Liver (tissue), 8 donors: ENCODE measurements at regions not wholly inside any gene's neighbourhood (a gene's known extent, or its start where the extent isn't known, plus 50 kb on each side); places are given as distances from the start of the nearest gene placed in this dataset.

Experiments used
- DNase-seq: peaks from one replicate; pipeline ENCODE4 v3.0.0-alpha.2; 2017; ENCODE audit warnings: low spot score
- H3K27ac ChIP-seq, 2 donors: one replicate each; pipeline ENCODE4 v1.7.0; 2013; ENCODE audit warnings: inconsistent platforms in 2 of 2, low read length in 2 of 2, control low read depth in 1 of 2, low read depth in 1 of 2, mild to moderate bottlenecking in 1 of 2
- H3K27me3 ChIP-seq, 4 donors: one replicate each; pipeline versions ENCODE4 v1.6.1 to v1.7.0; 2013; ENCODE audit warnings: low read length in 3 of 4, inconsistent platforms in 1 of 4, mild to moderate bottlenecking in 1 of 4, moderate library complexity in 1 of 4; ENCODE audit not compliant: control insufficient read depth in 4 of 4, insufficient read depth in 4 of 4
- H3K36me3 ChIP-seq, 4 donors: one replicate each; pipeline versions ENCODE4 v1.6.1 to v1.7.0; 2013; ENCODE audit warnings: low read length in 3 of 4, mild to moderate bottlenecking in 3 of 4, low read depth in 1 of 4, moderate library complexity in 1 of 4; ENCODE audit not compliant: control insufficient read depth in 4 of 4, insufficient read depth in 3 of 4
- H3K4me1 ChIP-seq, 4 donors: one replicate each; pipeline versions ENCODE4 v1.6.1 to v1.7.0; 2013; ENCODE audit warnings: low read length in 3 of 4, mild to moderate bottlenecking in 3 of 4, moderate library complexity in 1 of 4; ENCODE audit not compliant: control insufficient read depth in 4 of 4, insufficient read depth in 4 of 4
- H3K4me3 ChIP-seq, 3 donors: one replicate each; pipeline versions ENCODE4 v1.6.1 to v1.7.0; 2013; ENCODE audit warnings: low read length in 3 of 3, control low read depth in 1 of 3, low read depth in 1 of 3, mild to moderate bottlenecking in 1 of 3
- H3K9ac ChIP-seq, 2 donors: one replicate each; pipeline ENCODE4 v1.7.0; 2013; ENCODE audit warnings: low read length in 2 of 2, mild to moderate bottlenecking in 2 of 2, moderate library complexity in 2 of 2, control low read depth in 1 of 2, low read depth in 1 of 2
- H3K9me3 ChIP-seq, 4 donors: one replicate each; pipeline versions ENCODE4 v1.6.1 to v1.7.0; 2013; ENCODE audit warnings: low read length in 3 of 4; ENCODE audit not compliant: control insufficient read depth in 4 of 4
- EGR1 ChIP-seq, 2 donors: IDR thresholded peaks; 2 replicates each; pipeline ENCODE4 v1.6.1; 2016 to 2018; ENCODE audit warnings: antibody characterized with exemption in 2 of 2, low read depth in 2 of 2
- FOXA1 ChIP-seq: IDR thresholded peaks from 2 replicates; pipeline ENCODE4 v1.6.1; 2016; ENCODE audit warnings: antibody characterized with exemption
- FOXA2 ChIP-seq: IDR thresholded peaks from 2 replicates; pipeline ENCODE4 v1.6.1; 2016; ENCODE audit warnings: antibody characterized with exemption
- GABPA ChIP-seq, 2 donors: IDR thresholded peaks in 1 of 2; conservative IDR thresholded peaks in 1 of 2; 2 replicates each; pipeline ENCODE4 v1.6.1; 2016; ENCODE audit warnings: antibody characterized with exemption in 2 of 2, mild to moderate bottlenecking in 1 of 2, moderate library complexity in 1 of 2
- HNF4A ChIP-seq, 2 donors: conservative IDR thresholded peaks; 2 replicates each; pipeline ENCODE4 v1.6.1; 2016; ENCODE audit warnings: antibody characterized with exemption in 2 of 2, mild to moderate bottlenecking in 2 of 2
- HNF4G ChIP-seq: IDR thresholded peaks from 2 replicates; pipeline ENCODE4 v1.6.1; 2016; ENCODE audit warnings: antibody characterized with exemption
- JUND ChIP-seq, 2 donors: IDR thresholded peaks; 2 replicates each; pipeline ENCODE4 v1.6.1; 2016; ENCODE audit warnings: antibody characterized with exemption in 2 of 2
- NR2F2 ChIP-seq: IDR thresholded peaks from 2 replicates; pipeline ENCODE4 v1.6.1; 2016; ENCODE audit warnings: antibody characterized with exemption
- RAD21 ChIP-seq, 2 donors: IDR thresholded peaks; 2 replicates each; pipeline ENCODE4 v1.6.1; 2016; ENCODE audit warnings: antibody characterized with exemption in 2 of 2, mild to moderate bottlenecking in 2 of 2
- REST ChIP-seq: IDR thresholded peaks from 2 replicates; pipeline ENCODE4 v1.6.1; 2016; ENCODE audit warnings: antibody characterized with exemption, mild to moderate bottlenecking
- RXRA ChIP-seq, 2 donors: IDR thresholded peaks; 2 replicates each; pipeline ENCODE4 v1.6.1; 2017 to 2018; ENCODE audit warnings: antibody characterized with exemption in 2 of 2, mild to moderate bottlenecking in 1 of 2
- SP1 ChIP-seq: IDR thresholded peaks from 2 replicates; pipeline ENCODE4 v1.6.1; 2018; ENCODE audit warnings: antibody characterized with exemption, mild to moderate bottlenecking
- TAF1 ChIP-seq: conservative IDR thresholded peaks from 2 replicates; pipeline ENCODE4 v1.6.1; 2016; ENCODE audit warnings: antibody characterized with exemption, mild to moderate bottlenecking
- YY1 ChIP-seq: IDR thresholded peaks from 2 replicates; pipeline ENCODE4 v1.6.1; 2016; ENCODE audit warnings: antibody characterized with exemption, mild to moderate bottlenecking
- ZBTB33 ChIP-seq: IDR thresholded peaks from 2 replicates; pipeline ENCODE4 v1.6.1; 2016; ENCODE audit warnings: antibody characterized with exemption
- WGBS: extraction: QIAGEN DNeasy Blood & Tissue Kit; methylation state at CpG from one replicate; pipeline ENCODE4 v1.1.7; 2013; 5-methylcytosine and 5-hydroxymethylcytosine counted together
- TF ChIP-seq, protein P1 (sequence below): fragments of 150-350 bp; IDR thresholded peaks from 2 replicates; pipeline ENCODE4 v1.5.1; 2017; ENCODE audit warnings: improper control_type of control experiment, low read depth, low read length; ENCODE audit not compliant: missing input control
- TF ChIP-seq, protein P2 (sequence below): IDR thresholded peaks from 2 replicates; pipeline ENCODE4 v1.6.1; 2016; ENCODE audit warnings: antibody characterized with exemption
- TF ChIP-seq, protein P3 (sequence below): IDR thresholded peaks from 2 replicates; pipeline ENCODE4 v1.6.1; 2016; ENCODE audit warnings: antibody characterized with exemption
- donor health status: healthy.
- donor health status: healthy.
- donor health status: healthy.
- donor health status: healthy.
- donor health status: healthy.

DNA sequence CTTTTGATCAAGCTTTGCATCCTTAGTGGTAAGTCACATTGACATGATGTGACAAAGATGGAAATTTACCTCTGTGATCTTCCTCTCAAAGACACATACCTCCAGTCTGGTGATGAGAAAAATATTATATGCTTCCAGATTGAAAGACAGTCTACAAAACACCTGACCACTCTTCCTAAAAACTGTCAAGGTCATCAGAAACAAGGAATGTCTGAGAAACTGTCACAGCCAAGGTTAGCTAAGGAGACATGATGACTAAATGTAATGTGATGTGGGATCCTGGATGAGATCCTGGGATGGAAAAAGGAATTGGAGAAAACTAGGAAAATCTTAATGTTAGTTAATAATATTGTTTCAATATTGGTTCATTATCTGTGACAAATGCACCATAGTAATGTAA, 226.6 kb upstream of the ST6GAL2 start:
- TF ChIP-seq, protein P1, sequence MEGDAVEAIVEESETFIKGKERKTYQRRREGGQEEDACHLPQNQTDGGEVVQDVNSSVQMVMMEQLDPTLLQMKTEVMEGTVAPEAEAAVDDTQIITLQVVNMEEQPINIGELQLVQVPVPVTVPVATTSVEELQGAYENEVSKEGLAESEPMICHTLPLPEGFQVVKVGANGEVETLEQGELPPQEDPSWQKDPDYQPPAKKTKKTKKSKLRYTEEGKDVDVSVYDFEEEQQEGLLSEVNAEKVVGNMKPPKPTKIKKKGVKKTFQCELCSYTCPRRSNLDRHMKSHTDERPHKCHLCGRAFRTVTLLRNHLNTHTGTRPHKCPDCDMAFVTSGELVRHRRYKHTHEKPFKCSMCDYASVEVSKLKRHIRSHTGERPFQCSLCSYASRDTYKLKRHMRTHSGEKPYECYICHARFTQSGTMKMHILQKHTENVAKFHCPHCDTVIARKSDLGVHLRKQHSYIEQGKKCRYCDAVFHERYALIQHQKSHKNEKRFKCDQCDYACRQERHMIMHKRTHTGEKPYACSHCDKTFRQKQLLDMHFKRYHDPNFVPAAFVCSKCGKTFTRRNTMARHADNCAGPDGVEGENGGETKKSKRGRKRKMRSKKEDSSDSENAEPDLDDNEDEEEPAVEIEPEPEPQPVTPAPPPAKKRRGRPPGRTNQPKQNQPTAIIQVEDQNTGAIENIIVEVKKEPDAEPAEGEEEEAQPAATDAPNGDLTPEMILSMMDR, result no peak
- TF ChIP-seq REST (no peak), ZBTB33 (no peak), GABPA (IDR thresholded peaks at IDR 0.05 in 1 of 2, conservative IDR thresholded peaks at IDR 0.05 in 1 of 2) (no peak), JUND (IDR thresholded peaks at IDR 0.05) (no peak), RAD21 (IDR thresholded peaks at IDR 0.05) (no peak), NR2F2 (no peak), YY1 (no peak), SP1 (no peak), FOXA1 (no peak), RXRA (IDR thresholded peaks at IDR 0.05) (no peak), EGR1 (IDR thresholded peaks at IDR 0.05; ENCODE audit: low read depth in 2 of 2) (no peak), HNF4A (conservative IDR thresholded peaks at IDR 0.05) (no peak), HNF4G (no peak), FOXA2 (no peak), TAF1 (no peak)
- TF ChIP-seq, protein P2, sequence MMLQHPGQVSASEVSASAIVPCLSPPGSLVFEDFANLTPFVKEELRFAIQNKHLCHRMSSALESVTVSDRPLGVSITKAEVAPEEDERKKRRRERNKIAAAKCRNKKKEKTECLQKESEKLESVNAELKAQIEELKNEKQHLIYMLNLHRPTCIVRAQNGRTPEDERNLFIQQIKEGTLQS, result no peak
- TF ChIP-seq, protein P3, sequence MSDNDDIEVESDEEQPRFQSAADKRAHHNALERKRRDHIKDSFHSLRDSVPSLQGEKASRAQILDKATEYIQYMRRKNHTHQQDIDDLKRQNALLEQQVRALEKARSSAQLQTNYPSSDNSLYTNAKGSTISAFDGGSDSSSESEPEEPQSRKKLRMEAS, result no peak
- H3K27ac ChIP-seq, result no peak overlapping the region
- H3K9me3 ChIP-seq, result peaks cover 0 to 3% (median 0%) of the 10 kb centered on the region in 4 donors
- no peaks in the 10 kb centered on the region for H3K4me1 ChIP-seq
- H3K27me3 ChIP-seq, result peaks cover 0 to 3% (median 0%) of the 10 kb centered on the region in 4 donors
- no peaks in the 10 kb centered on the region for H3K36me3 ChIP-seq
- H3K4me3 ChIP-seq, result no peak overlapping the region
- no peak for DNase-seq
- no peak overlapping the region for H3K9ac ChIP-seq

DNA sequence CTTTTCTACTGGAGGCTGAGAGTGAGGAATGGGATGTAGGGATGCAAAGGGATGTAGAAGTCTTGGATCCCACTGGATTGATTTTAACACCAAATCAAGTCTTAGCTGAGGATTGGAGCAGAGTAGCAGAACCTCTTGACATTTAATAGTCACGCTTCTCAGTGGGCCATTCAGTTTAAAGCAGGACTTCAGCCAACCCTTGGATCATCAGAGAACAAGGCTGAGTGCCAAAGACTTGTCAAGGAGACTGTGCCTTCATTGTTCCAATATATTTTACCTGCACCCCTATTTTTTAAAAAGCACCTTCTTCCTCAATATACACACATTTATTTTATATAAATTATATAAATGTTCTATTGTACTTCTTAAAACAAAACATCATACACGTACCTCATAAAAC, 242.4 kb upstream of the ST6GAL2 start:
- 73% methylated on average over 2 of the region's 2 CpGs for WGBS
- no peak overlapping the region for H3K9ac ChIP-seq
- TF ChIP-seq FOXA1 (no peak), REST (no peak)
- no peaks in the 10 kb centered on the region for H3K4me1 ChIP-seq
- H3K36me3 ChIP-seq, result no peaks in the 10 kb centered on the region
- H3K27ac ChIP-seq, result no peak overlapping the region
- no peak for DNase-seq
- no peak overlapping the region for H3K4me3 ChIP-seq
- H3K9me3 ChIP-seq, result no peaks in the 10 kb centered on the region
- no peaks in the 10 kb centered on the region for H3K27me3 ChIP-seq
